ENCODE measurements at regions not wholly inside any gene's neighbourhood (a gene's known extent, or its start where the extent isn't known, plus 50 kb on each side); places are given as distances from the start of the nearest gene placed in this dataset.

GRCh38 chrX:7552760-7553159 is 290.2 kb upstream of the VCX start:
- TF ChIP-seq CTCF (IDR thresholded peaks at IDR 0.05), result no peak
- TF ChIP-seq POLR2A (IDR thresholded peaks at IDR 0.05), result no peak
- TF ChIP-seq POLR2AphosphoS5 (IDR thresholded peaks at IDR 0.05), result no peak
